IMR-90 (cell line): ENCODE measurements at regions not wholly inside any gene's neighbourhood (a gene's known extent, or its start where the extent isn't known, plus 50 kb on each side); places are given as distances from the start of the nearest gene placed in this dataset.
A peak's percentile ranks its signal among the peaks of the same experiment; 100 is the strongest.

Experiments used
- ATAC-seq: fragments of 200-7000 bp; cut with Tn5 transposase; 2 replicates; pipeline ENCODE4 v1.9.1; 2020; ENCODE audit warnings: low read depth, mild to moderate bottlenecking, moderate library complexity
- BruUV-seq: library from RNA; stranded (reverse); fragments of 400-500 nt; replicated peaks from 2 replicates; lab custom pipeline; 2021; lab: Mats Ljungman, UMichigan
- CTCF ChIA-PET: fragments of 300-600 bp; formaldehyde crosslinking; extraction: SDS; loops from one replicate; lab custom pipeline; 2021; ENCODE audit warnings: antibody characterized with exemption; lab: Yijun Ruan, JAX
- POLR2A ChIA-PET: fragments of 300-600 bp; sonication (Branson Sonifier 250); formaldehyde crosslinking; loops from one replicate; lab custom pipeline; 2022; ENCODE audit warnings: antibody characterized with exemption; ENCODE audit not compliant: unreplicated experiment; lab: Charles Lee
- DNase-seq: peaks from one replicate; pipeline ENCODE4 v3.0.0; 2013
- H2AFZ ChIP-seq: replicated peaks from 2 replicates; pipeline ENCODE3; 2013; ENCODE audit warnings: low read length, mild to moderate bottlenecking; ENCODE audit not compliant: poor library complexity
- H2AK5ac ChIP-seq: 2 replicates; pipeline ENCODE4 v1.6.1; 2013; ENCODE audit warnings: low read depth, low read length, inconsistent platforms
- H2AK9ac ChIP-seq: replicated peaks from 2 replicates; pipeline ENCODE3; 2013; ENCODE audit warnings: mild to moderate bottlenecking, low read depth, low read length, moderate library complexity; ENCODE audit not compliant: poor library complexity
- H2BK120ac ChIP-seq: 2 replicates; pipeline ENCODE4 v1.6.1; 2013; ENCODE audit warnings: low read depth, low read length, inconsistent platforms
- H2BK15ac ChIP-seq: 3 replicates; pipeline ENCODE4 v1.6.1; 2013; ENCODE audit warnings: low read depth, low read length, inconsistent platforms
- H2BK20ac ChIP-seq: 2 replicates; pipeline ENCODE4 v1.6.1; 2013; ENCODE audit warnings: low read depth, mild to moderate bottlenecking, inconsistent platforms, low read length, moderate library complexity
- H2BK5ac ChIP-seq: 2 replicates; pipeline ENCODE4 v1.6.1; 2013; ENCODE audit warnings: mild to moderate bottlenecking, low read depth, low read length, inconsistent platforms; ENCODE audit not compliant: poor library complexity, severe bottlenecking
- H3K14ac ChIP-seq: replicated peaks from 2 replicates; pipeline ENCODE4 v1.6.1; 2013; ENCODE audit warnings: low read depth, low read length, inconsistent platforms
- H3K18ac ChIP-seq: 2 replicates; pipeline ENCODE4 v1.6.1; 2013; ENCODE audit warnings: low read depth, low read length, control low read depth
- H3K23ac ChIP-seq: 2 replicates; pipeline ENCODE4 v1.6.1; 2013; ENCODE audit warnings: low read depth, low read length, inconsistent platforms
- H3K27ac ChIP-seq: 2 replicates; pipeline ENCODE4 v1.5.1; 2013; ENCODE audit warnings: mild to moderate bottlenecking, control low read depth, low read length; ENCODE audit not compliant: insufficient read depth
- H3K27me3 ChIP-seq: 2 replicates; pipeline ENCODE4 v1.6.1; 2013; ENCODE audit warnings: low read length; ENCODE audit not compliant: control insufficient read depth, insufficient read depth
- H3K36me3 ChIP-seq: 2 replicates; pipeline ENCODE4 v1.6.1; 2013; ENCODE audit warnings: low read length, mixed read lengths; ENCODE audit not compliant: control insufficient read depth, insufficient read depth
- H3K4ac ChIP-seq: 2 replicates; pipeline ENCODE4 v1.6.1; 2013; ENCODE audit warnings: low read depth, low read length, inconsistent platforms
- H3K4me1 ChIP-seq: 2 replicates; pipeline ENCODE4 v1.6.1; 2013; ENCODE audit warnings: low read length, mixed read lengths; ENCODE audit not compliant: control insufficient read depth, insufficient read depth
- H3K4me2 ChIP-seq: 2 replicates; pipeline ENCODE4 v1.6.1; 2013; ENCODE audit warnings: low read depth, mild to moderate bottlenecking, control low read depth, low read length, moderate library complexity
- H3K4me3 ChIP-seq: 2 replicates; pipeline ENCODE4 v1.5.1; 2013; ENCODE audit warnings: low read depth, mild to moderate bottlenecking, control low read depth, low read length, moderate library complexity; ENCODE audit not compliant: insufficient read depth
- H3K56ac ChIP-seq: 2 replicates; pipeline ENCODE4 v1.6.1; 2013; ENCODE audit warnings: low read length, inconsistent platforms; ENCODE audit not compliant: insufficient read depth; ENCODE audit errors: extremely low read depth
- H3K79me1 ChIP-seq, 2 experiments: 2 replicates each; pipeline ENCODE4 v1.6.1; 2013; ENCODE audit warnings: low read length in 2 of 2, inconsistent platforms in 1 of 2, low read depth in 1 of 2
- H3K9ac ChIP-seq: 2 replicates; pipeline ENCODE4 v1.6.1; 2013; ENCODE audit warnings: low read depth, low read length, control low read depth
- H3K9me1 ChIP-seq: 2 replicates; pipeline ENCODE4 v1.6.1; 2013; ENCODE audit warnings: low read length, inconsistent platforms; ENCODE audit not compliant: insufficient read depth
- H3K9me3 ChIP-seq: 2 replicates; pipeline ENCODE4 v1.6.1; 2013; ENCODE audit warnings: low read length; ENCODE audit not compliant: control insufficient read depth, insufficient read depth
- H4K20me1 ChIP-seq: 2 replicates; pipeline ENCODE4 v1.6.1; 2013; ENCODE audit warnings: low read length, inconsistent platforms; ENCODE audit not compliant: insufficient read depth
- H4K5ac ChIP-seq: 2 replicates; pipeline ENCODE4 v1.6.1; 2013; ENCODE audit warnings: mild to moderate bottlenecking, low read depth, low read length, control low read depth
- H4K8ac ChIP-seq, 2 experiments: 2 replicates each; pipeline ENCODE4 v1.6.1; 2013; ENCODE audit warnings: low read depth in 2 of 2, low read length in 2 of 2, control low read depth in 1 of 2, inconsistent platforms in 1 of 2
- H4K91ac ChIP-seq: 2 replicates; pipeline ENCODE4 v1.6.1; 2013; ENCODE audit warnings: low read depth, low read length, inconsistent platforms; ENCODE audit not compliant: insufficient read depth
- BHLHE40 ChIP-seq: fragments of 150-350 bp; IDR thresholded peaks from 2 replicates; pipeline ENCODE4 v1.6.1; 2016; ENCODE audit warnings: mild to moderate bottlenecking, low read depth, low read length
- CEBPB ChIP-seq: IDR thresholded peaks from 2 replicates; pipeline ENCODE4 v1.6.1; 2012; ENCODE audit warnings: low read depth, low read length, improper control_type of control experiment
- CHD1 ChIP-seq: IDR thresholded peaks from 2 replicates; pipeline ENCODE4 v1.6.1; 2012; ENCODE audit warnings: low read depth, low read length, improper control_type of control experiment
- CTCF ChIP-seq: conservative IDR thresholded peaks from 2 replicates; pipeline ENCODE4 v1.5.1; 2012; ENCODE audit warnings: mild to moderate bottlenecking, low read depth, low read length, improper control_type of control experiment
- FOS ChIP-seq: fragments of 150-350 bp; IDR thresholded peaks from 2 replicates; pipeline ENCODE4 v1.6.1; 2016; ENCODE audit warnings: low read depth, low read length
- MAFK ChIP-seq: IDR thresholded peaks from 2 replicates; pipeline ENCODE4 v1.6.1; 2012; ENCODE audit warnings: low read depth, low read length, improper control_type of control experiment
- NFE2L2 ChIP-seq: fragments of 150-350 bp; IDR thresholded peaks from 2 replicates; pipeline ENCODE4 v1.6.1; 2016; ENCODE audit warnings: low read depth, mild to moderate bottlenecking, low read length
- POLR2A ChIP-seq: IDR thresholded peaks from 2 replicates; pipeline ENCODE4 v1.6.1; 2012; ENCODE audit warnings: mild to moderate bottlenecking, low read depth, low read length
- RAD21 ChIP-seq: IDR thresholded peaks from 2 replicates; pipeline ENCODE4 v1.6.1; 2012; ENCODE audit warnings: low read length, improper control_type of control experiment
- RFX5 ChIP-seq: IDR thresholded peaks from 2 replicates; pipeline ENCODE4 v1.8.0; 2012; ENCODE audit warnings: low read depth, mild to moderate bottlenecking, low read length, moderate library complexity
- SMC3 ChIP-seq: fragments of 150-350 bp; IDR thresholded peaks from 2 replicates; pipeline ENCODE4 v1.6.1; 2016; ENCODE audit warnings: low read depth, mild to moderate bottlenecking, antibody characterized with exemption, low read length, moderate library complexity
- USF2 ChIP-seq: fragments of 150-350 bp; IDR thresholded peaks from 2 replicates; pipeline ENCODE4 v1.6.1; 2017; ENCODE audit warnings: mild to moderate bottlenecking, antibody characterized with exemption, low read length, low read depth
- WGBS, 2 experiments: methylation state at CpG; one replicate each; pipeline versions ENCODE4 v1.1.5 to v1.1.7; 2013; ENCODE audit warnings: missing lambda C conversion rate in 2 of 2; ENCODE audit not compliant: insufficient read length in 1 of 2; ENCODE audit errors: extremely low coverage in 2 of 2; 5-methylcytosine and 5-hydroxymethylcytosine counted together
- dilution Hi-C: fragments of 300-500 bp; cut with HindIII; formaldehyde crosslinking; loops from one replicate; pipeline ENCODE4 v1.14.3; 2018; ENCODE audit warnings: low sequenced_read_pairs; ENCODE audit not compliant: unreplicated experiment
- in situ Hi-C: fragments of 300-500 bp; cut with MboI; formaldehyde crosslinking; loops from 3 replicates; pipeline ENCODE4 v1.14.3; 2019; ENCODE audit warnings: low sequenced_read_pairs, inconsistent platforms, mixed read lengths
- intact Hi-C: fragments of 100-400 bp; cut with micrococcal nuclease; formaldehyde crosslinking; loops from 2 replicates; pipeline ENCODE4 v1.10.0; 2022

- CTCF ChIA-PET: interaction anchor here (1.8 kb wide), 1 partner anchor 21 kb away, joined by 5 read pairs; no protein-coding TSS in a partner anchor
- DNase-seq (peak; percentile 38), ATAC-seq (no peak)
- H2BK120ac ChIP-seq: peak overlapping the region; percentile 86
- no peak overlapping the region for H3K4me2 ChIP-seq
- H3K79me1 ChIP-seq: no peaks in the 10 kb centered on the region
- H3K4ac ChIP-seq: peak overlapping the region; percentile 90
- H3K36me3 ChIP-seq: no peaks in the 10 kb centered on the region
- H3K9me3 ChIP-seq: no peaks in the 10 kb centered on the region
- H2AK5ac ChIP-seq: peak overlapping the region; percentile 79; the same call in 1 of the 2 replicates
- H3K9me1 ChIP-seq: no peaks in the 10 kb centered on the region
- peak overlapping the region; percentile 86; the same call in 1 of the 3 replicates for H2BK15ac ChIP-seq
- H3K56ac ChIP-seq: no peak overlapping the region; the same call in 1 of the 2 replicates
- peak overlapping the region; percentile 87 for H3K18ac ChIP-seq
- peak overlapping the region; percentile 12 for H4K91ac ChIP-seq
- H4K20me1 ChIP-seq: no peaks in the 10 kb centered on the region
- H3K23ac ChIP-seq: peak overlapping the region; percentile 86; the same call in 1 of the 2 replicates
- H2BK5ac ChIP-seq: peak overlapping the region; percentile 97
- intact Hi-C loops (loop anchor here (10.0 kb wide), 1 partner anchor 282 kb away; no protein-coding TSS in a partner anchor), in situ Hi-C loops (no loop called here), dilution Hi-C loops (no loop called here)
- peaks cover 8% of the 10 kb centered on the region for H3K4me1 ChIP-seq
- H4K8ac ChIP-seq: peak overlapping the region; percentile 27 to 58
- H2AFZ ChIP-seq: peak overlapping the region; percentile 39
- H2AK9ac ChIP-seq: no peak overlapping the region
- BruUV-seq: no TSS peak
- no peak overlapping the region for H3K9ac ChIP-seq
- H3K27ac ChIP-seq: peak overlapping the region; percentile 77; the same call in 1 of the 2 replicates
- POLR2A ChIA-PET: no interaction called here
- peak overlapping the region; percentile 81 for H4K5ac ChIP-seq
- H3K4me3 ChIP-seq: no peak overlapping the region
- no peaks in the 10 kb centered on the region for H3K27me3 ChIP-seq
- H2BK20ac ChIP-seq: peak overlapping the region; percentile 81
- TF ChIP-seq CEBPB: no peak
- no peak for TF ChIP-seq RAD21
- TF ChIP-seq BHLHE40: no peak
- no peak for TF ChIP-seq NFE2L2
- TF ChIP-seq USF2: no peak
- no peak for TF ChIP-seq RFX5
- no peak for TF ChIP-seq FOS
- TF ChIP-seq SMC3: no peak
- no peak for TF ChIP-seq CHD1
- no peak for TF ChIP-seq CTCF
- TF ChIP-seq POLR2A: no peak
- no peak for TF ChIP-seq MAFK
- peak overlapping the region; percentile 46; the same call in 1 of the 2 replicates for H3K14ac ChIP-seq
- 67% methylated on average over 1 of the region's 3 CpGs; no CpG with 5 or more reads in 1 of the 2 experiments for WGBS, 2 experiments
Measured at GRCh38 chrX:3527166-3527565, 180.7 kb upstream of the MXRA5 start.
